OCI-LY7 (cell line): ENCODE measurements at regions not wholly inside any gene's neighbourhood (a gene's known extent, or its start where the extent isn't known, plus 50 kb on each side); places are given as distances from the start of the nearest gene placed in this dataset.

Experiments
- BruUV-seq: library from RNA; stranded (reverse); fragments of 400-500 nt; replicated peaks from 2 replicates; lab custom pipeline; 2021; lab: Mats Ljungman, UMichigan
- CTCF ChIA-PET: fragments of 300-600 bp; sonication (Branson Sonifier 250); formaldehyde crosslinking; loops from one replicate; lab custom pipeline; 2022; ENCODE audit warnings: antibody characterized with exemption; ENCODE audit not compliant: unreplicated experiment; lab: Charles Lee
- POLR2A ChIA-PET: fragments of 300-600 bp; sonication (Branson Sonifier 250); formaldehyde crosslinking; loops from one replicate; lab custom pipeline; 2022; ENCODE audit warnings: antibody characterized with exemption; lab: Charles Lee
- DNase-seq: peaks from one replicate; pipeline ENCODE4 v3.0.0-alpha.2; 2015; ENCODE audit warnings: low spot score
- H2AFZ ChIP-seq: fragments of 200-600 bp; sonication (generic), shearing (Covaris generic); 2 replicates; pipeline ENCODE4 v1.6.1; 2014; ENCODE audit warnings: mild to moderate bottlenecking, antibody characterized with exemption, low read length, moderate library complexity
- H3K27ac ChIP-seq: fragments of 200-600 bp; sonication (generic); 2 replicates; pipeline ENCODE4 v1.5.1; 2014; ENCODE audit warnings: mixed run types, low read depth, mild to moderate bottlenecking, moderate library complexity, low read length, inconsistent platforms; ENCODE audit not compliant: poor library complexity, severe bottlenecking
- H3K36me3 ChIP-seq: fragments of 200-600 bp; sonication (generic); 2 replicates; pipeline ENCODE4 v1.6.1; 2014; ENCODE audit warnings: mild to moderate bottlenecking, antibody characterized with exemption, low read length, moderate library complexity, mixed read lengths; ENCODE audit not compliant: insufficient read depth
- H3K4me1 ChIP-seq: fragments of 200-600 bp; sonication (generic); 2 replicates; pipeline ENCODE4 v1.5.1; 2014; ENCODE audit warnings: mild to moderate bottlenecking, low read length; ENCODE audit not compliant: insufficient read depth, poor library complexity, severe bottlenecking
- H3K4me2 ChIP-seq: fragments of 200-600 bp; sonication (generic); 2 replicates; pipeline ENCODE4 v1.6.1; 2014; ENCODE audit warnings: mild to moderate bottlenecking, low read length
- H3K4me3 ChIP-seq: fragments of 200-600 bp; sonication (generic); 2 replicates; pipeline ENCODE4 v1.5.1; 2014; ENCODE audit warnings: mild to moderate bottlenecking, low read depth, low read length; ENCODE audit not compliant: poor library complexity, severe bottlenecking
- H3K79me2 ChIP-seq: fragments of 200-600 bp; sonication (generic); 2 replicates; pipeline ENCODE4 v1.6.1; 2016; ENCODE audit warnings: low read depth, mild to moderate bottlenecking, low read length, moderate library complexity, mixed read lengths; ENCODE audit not compliant: insufficient read depth
- H3K9me2 ChIP-seq: fragments of 200-600 bp; sonication (generic); 2 replicates; pipeline ENCODE4 v1.6.1; 2016; ENCODE audit warnings: mild to moderate bottlenecking, low read length, mixed read lengths; ENCODE audit not compliant: insufficient read depth
- H3K9me3 ChIP-seq: fragments of 200-600 bp; sonication (generic); 2 replicates; pipeline ENCODE4 v1.6.1; 2014; ENCODE audit warnings: mild to moderate bottlenecking, mixed run types, low read length, mixed read lengths
- H4K20me1 ChIP-seq: fragments of 200-600 bp; sonication (generic); 2 replicates; pipeline ENCODE4 v1.6.1; 2014; ENCODE audit warnings: mild to moderate bottlenecking, antibody characterized with exemption, low read length, moderate library complexity, mixed read lengths; ENCODE audit not compliant: insufficient read depth
- EZH2phosphoT487 ChIP-seq: fragments of 200-600 bp; sonication (generic); IDR thresholded peaks from 2 replicates; pipeline ENCODE4 v1.6.1; 2018; ENCODE audit warnings: low read depth, borderline replicate concordance, mild to moderate bottlenecking, mixed run types, antibody characterized with exemption, low read length, moderate library complexity, mixed read lengths
- intact Hi-C: fragments of 100-400 bp; cut with micrococcal nuclease; formaldehyde crosslinking; loops from one replicate; pipeline ENCODE4 v1.10.0; 2022; ENCODE audit not compliant: unreplicated experiment
- TF ChIP-seq, protein P1 (sequence below): fragments of 200-600 bp; sonication (generic); conservative IDR thresholded peaks from 2 replicates; pipeline ENCODE4 v1.5.1; 2014; ENCODE audit warnings: mild to moderate bottlenecking, antibody characterized with exemption, low read length, moderate library complexity, mixed read lengths

DNA sequence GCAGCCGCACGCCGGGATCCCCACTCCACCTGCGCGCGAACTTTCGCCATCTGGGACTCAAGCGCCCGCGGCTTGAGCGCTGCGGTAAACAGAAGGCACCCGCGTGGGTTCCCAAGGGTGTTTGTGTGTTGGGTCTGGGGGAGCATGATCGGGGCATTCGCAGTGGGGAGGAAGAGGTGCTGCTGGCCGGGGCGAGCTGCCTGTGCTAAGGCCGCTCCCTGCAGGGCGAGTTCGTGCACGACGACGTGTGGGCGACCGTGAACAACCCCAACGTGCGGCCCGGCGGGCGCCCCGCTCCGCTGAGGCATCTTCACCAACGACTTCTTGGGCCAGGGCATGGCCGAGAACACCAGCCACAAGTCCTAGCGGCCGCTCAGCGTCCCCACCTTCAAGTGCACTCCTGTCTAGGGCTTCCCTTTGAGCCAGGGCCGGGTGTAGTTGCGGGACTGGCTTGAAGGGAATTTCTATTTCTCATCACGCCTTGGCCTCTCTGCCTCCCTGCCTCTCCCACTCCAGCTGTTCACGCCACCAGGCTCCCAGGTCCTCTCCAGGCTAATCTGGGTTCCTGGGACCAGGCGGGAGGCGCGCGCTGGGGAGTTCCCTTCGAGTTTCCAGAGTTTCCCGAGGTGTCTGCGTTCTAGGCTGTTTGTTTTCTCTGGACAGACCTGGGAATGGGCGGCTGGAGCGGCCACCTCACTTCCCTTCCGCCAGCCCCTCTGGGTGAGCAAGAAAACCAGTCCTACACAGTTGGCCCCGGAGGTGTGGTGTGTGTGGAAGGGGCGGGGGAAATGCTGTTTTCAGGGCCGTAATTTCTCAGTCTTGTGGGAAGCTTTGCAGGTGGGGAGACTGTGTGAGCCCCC is 417.8 kb upstream of the TMTC1 start:
- intact Hi-C loops = no loop called here
- no TSS peak for BruUV-seq

DNA sequence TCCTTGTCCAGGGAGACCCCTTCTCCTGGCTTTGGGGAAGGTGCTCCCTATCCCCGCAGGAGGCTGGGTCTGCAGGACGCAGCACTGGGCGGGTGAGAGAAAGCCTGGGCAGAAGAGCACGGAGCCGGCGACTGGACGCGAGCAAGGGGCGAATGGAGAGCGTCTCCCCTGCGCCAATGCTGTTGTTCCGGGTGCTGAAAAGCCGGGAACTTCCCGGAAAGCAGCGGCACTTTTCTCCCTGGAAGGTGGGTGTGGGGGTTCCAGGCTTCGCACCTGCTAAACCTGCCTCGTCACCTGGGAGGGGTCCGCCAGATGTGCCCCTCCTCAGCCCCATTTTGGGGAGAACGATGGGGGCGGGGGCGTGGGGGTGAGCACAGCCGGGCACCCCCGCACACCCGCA is 417.1 kb upstream of the TMTC1 start:
- Histone ChIP-seq H3K27ac (no peak overlapping the region), H3K79me2 (no peaks in the 10 kb centered on the region), H3K4me2 (no peak overlapping the region), H2AFZ (no peak overlapping the region), H4K20me1 (no peaks in the 10 kb centered on the region), H3K4me3 (no peak overlapping the region), H3K9me3 (no peaks in the 10 kb centered on the region), H3K36me3 (no peaks in the 10 kb centered on the region), H3K9me2 (no peaks in the 10 kb centered on the region), H3K4me1 (no peaks in the 10 kb centered on the region)
- BruUV-seq = no TSS peak
- ChIA-PET CTCF (no interaction called here), POLR2A (interaction anchor here (0.6 kb wide), 1 partner anchor 14 kb away, joined by 3 read pairs; no protein-coding TSS in a partner anchor)
- intact Hi-C loops = no loop called here
- DNase-seq = no peak
- TF ChIP-seq EZH2phosphoT487 = no peak
- TF ChIP-seq, protein P1, sequence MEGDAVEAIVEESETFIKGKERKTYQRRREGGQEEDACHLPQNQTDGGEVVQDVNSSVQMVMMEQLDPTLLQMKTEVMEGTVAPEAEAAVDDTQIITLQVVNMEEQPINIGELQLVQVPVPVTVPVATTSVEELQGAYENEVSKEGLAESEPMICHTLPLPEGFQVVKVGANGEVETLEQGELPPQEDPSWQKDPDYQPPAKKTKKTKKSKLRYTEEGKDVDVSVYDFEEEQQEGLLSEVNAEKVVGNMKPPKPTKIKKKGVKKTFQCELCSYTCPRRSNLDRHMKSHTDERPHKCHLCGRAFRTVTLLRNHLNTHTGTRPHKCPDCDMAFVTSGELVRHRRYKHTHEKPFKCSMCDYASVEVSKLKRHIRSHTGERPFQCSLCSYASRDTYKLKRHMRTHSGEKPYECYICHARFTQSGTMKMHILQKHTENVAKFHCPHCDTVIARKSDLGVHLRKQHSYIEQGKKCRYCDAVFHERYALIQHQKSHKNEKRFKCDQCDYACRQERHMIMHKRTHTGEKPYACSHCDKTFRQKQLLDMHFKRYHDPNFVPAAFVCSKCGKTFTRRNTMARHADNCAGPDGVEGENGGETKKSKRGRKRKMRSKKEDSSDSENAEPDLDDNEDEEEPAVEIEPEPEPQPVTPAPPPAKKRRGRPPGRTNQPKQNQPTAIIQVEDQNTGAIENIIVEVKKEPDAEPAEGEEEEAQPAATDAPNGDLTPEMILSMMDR = no peak

More for the DNA sequence above, 417.8 kb upstream of the TMTC1 start:
- Histone ChIP-seq H3K9me3 (no peaks in the 10 kb centered on the region), H3K4me2 (no peak overlapping the region), H2AFZ (no peak overlapping the region), H3K27ac (no peak overlapping the region), H3K9me2 (no peaks in the 10 kb centered on the region), H3K4me1 (no peaks in the 10 kb centered on the region), H3K79me2 (no peaks in the 10 kb centered on the region), H3K4me3 (no peak overlapping the region), H3K36me3 (no peaks in the 10 kb centered on the region), H4K20me1 (no peaks in the 10 kb centered on the region)
- ChIA-PET CTCF (no interaction called here), POLR2A (interaction anchor here (0.6 kb wide), 1 partner anchor 15 kb away, joined by 3 read pairs; no protein-coding TSS in a partner anchor)
- no peak for DNase-seq
- no peak for TF ChIP-seq EZH2phosphoT487
- TF ChIP-seq, protein P1 = no peak
